Immature natural killer cell (primary cell): ENCODE measurements at regions not wholly inside any gene's neighbourhood (a gene's known extent, or its start where the extent isn't known, plus 50 kb on each side); places are given as distances from the start of the nearest gene placed in this dataset.

Experiments
- DNase-seq, 3 donors: peaks; one replicate each; pipeline ENCODE4 v3.0.0; 2022; ENCODE audit warnings: mixed read lengths in 1 of 3
- H3K27ac Mint-ChIP-seq, 6 donors: one replicate each; pipeline ENCODE4 v1.8.0; 2020; ENCODE audit warnings: mixed read lengths in 6 of 6, mild to moderate bottlenecking in 5 of 6, inconsistent platforms in 4 of 6, moderate library complexity in 3 of 6
- H3K27me3 Mint-ChIP-seq, 3 donors: one replicate each; pipeline ENCODE4 v1.8.0; 2020 to 2021; ENCODE audit warnings: low read depth in 3 of 3, mild to moderate bottlenecking in 3 of 3, mixed read lengths in 3 of 3, moderate library complexity in 3 of 3, inconsistent platforms in 1 of 3
- H3K36me3 Mint-ChIP-seq, 3 donors: one replicate each; pipeline ENCODE4 v1.8.0; 2020; ENCODE audit warnings: mixed read lengths in 3 of 3, inconsistent platforms in 2 of 3, mild to moderate bottlenecking in 2 of 3
- H3K4me1 Mint-ChIP-seq, 2 donors: one replicate each; pipeline ENCODE4 v1.8.0; 2020; ENCODE audit warnings: inconsistent platforms in 2 of 2, mild to moderate bottlenecking in 2 of 2, mixed read lengths in 2 of 2, moderate library complexity in 1 of 2
- H3K4me3 Mint-ChIP-seq, 5 donors: one replicate each; pipeline ENCODE4 v1.8.0; 2020; ENCODE audit warnings: mild to moderate bottlenecking in 5 of 5, mixed read lengths in 5 of 5, inconsistent platforms in 3 of 5, moderate library complexity in 3 of 5
- H3K9me3 Mint-ChIP-seq, 6 donors: one replicate each; pipeline ENCODE4 v1.8.0; 2020; ENCODE audit warnings: mild to moderate bottlenecking in 6 of 6, mixed read lengths in 6 of 6, inconsistent platforms in 4 of 6, moderate library complexity in 3 of 6

- DNase-seq = no peak
- H3K36me3 Mint-ChIP-seq = no peaks in the 10 kb centered on the region
- peaks cover 0 to 6% (median 0%) of the 10 kb centered on the region in 6 donors for H3K9me3 Mint-ChIP-seq
- H3K27me3 Mint-ChIP-seq = no peaks in the 10 kb centered on the region
- no peak overlapping the region for H3K4me3 Mint-ChIP-seq
- no peak overlapping the region for H3K27ac Mint-ChIP-seq
- no peaks in the 10 kb centered on the region for H3K4me1 Mint-ChIP-seq
These were observed 152.8 kb upstream of the ANK2 start for GRCh38 chr4:112896609-112897190.

- no peaks in the 10 kb centered on the region for H3K27me3 Mint-ChIP-seq
These were observed 151.9 kb upstream of the ANK2 start for GRCh38 chr4:112897543-112897942.

GRCh38 chr4:112898357-112899141 is 150.9 kb upstream of the ANK2 start:
- H3K36me3 Mint-ChIP-seq = no peaks in the 10 kb centered on the region
- H3K27ac Mint-ChIP-seq = no peak overlapping the region
- H3K4me3 Mint-ChIP-seq = no peak overlapping the region
- no peak for DNase-seq
- H3K27me3 Mint-ChIP-seq = no peaks in the 10 kb centered on the region
- peaks cover 0 to 11% (median 0%) of the 10 kb centered on the region in 6 donors for H3K9me3 Mint-ChIP-seq
- H3K4me1 Mint-ChIP-seq = no peaks in the 10 kb centered on the region

More at GRCh38 chr4:112897543-112897942, 151.9 kb upstream of the ANK2 start:
- H3K4me1 Mint-ChIP-seq = no peaks in the 10 kb centered on the region
- no peak for DNase-seq
- peaks cover 0 to 8% (median 0%) of the 10 kb centered on the region in 6 donors for H3K9me3 Mint-ChIP-seq
- H3K36me3 Mint-ChIP-seq = no peaks in the 10 kb centered on the region
- H3K4me3 Mint-ChIP-seq = no peak overlapping the region
- H3K27ac Mint-ChIP-seq = no peak overlapping the region

GRCh38 chr4:112900416-112900815 is 149.0 kb upstream of the ANK2 start:
- DNase-seq = no peak
- H3K36me3 Mint-ChIP-seq = no peaks in the 10 kb centered on the region
- no peak overlapping the region for H3K4me3 Mint-ChIP-seq
- no peaks in the 10 kb centered on the region for H3K27me3 Mint-ChIP-seq
- H3K4me1 Mint-ChIP-seq = no peaks in the 10 kb centered on the region
- no peak overlapping the region for H3K27ac Mint-ChIP-seq
- H3K9me3 Mint-ChIP-seq = peaks cover 0 to 10% (median 0%) of the 10 kb centered on the region in 6 donors

- Mint-ChIP-seq H3K4me3 (no peak overlapping the region), H3K4me1 (no peaks in the 10 kb centered on the region), H3K36me3 (no peaks in the 10 kb centered on the region), H3K27ac (no peak overlapping the region), H3K9me3 (peaks cover 0 to 14% (median 0%) of the 10 kb centered on the region in 6 donors), H3K27me3 (no peaks in the 10 kb centered on the region)
- DNase-seq = no peak
These were observed 147.5 kb upstream of the ANK2 start for GRCh38 chr4:112901962-112902411.

GRCh38 chr4:112905728-112906127 is 143.7 kb upstream of the ANK2 start:
- no peaks in the 10 kb centered on the region for H3K27me3 Mint-ChIP-seq
- DNase-seq = no peak
- no peaks in the 10 kb centered on the region for H3K4me1 Mint-ChIP-seq
- H3K27ac Mint-ChIP-seq = no peak overlapping the region
- no peak overlapping the region for H3K4me3 Mint-ChIP-seq
- H3K36me3 Mint-ChIP-seq = no peaks in the 10 kb centered on the region
- peaks cover 0 to 13% (median 0%) of the 10 kb centered on the region in 6 donors for H3K9me3 Mint-ChIP-seq

GRCh38 chr4:112908511-112908910 is 140.9 kb upstream of the ANK2 start:
- peaks cover 0 to 13% (median 0%) of the 10 kb centered on the region in 6 donors for H3K9me3 Mint-ChIP-seq
- no peaks in the 10 kb centered on the region for H3K27me3 Mint-ChIP-seq
- H3K4me1 Mint-ChIP-seq = no peaks in the 10 kb centered on the region
- H3K27ac Mint-ChIP-seq = no peak overlapping the region
- H3K36me3 Mint-ChIP-seq = no peaks in the 10 kb centered on the region
- no peak for DNase-seq
- no peak overlapping the region for H3K4me3 Mint-ChIP-seq

- Mint-ChIP-seq H3K9me3 (peaks cover 0 to 13% (median 0%) of the 10 kb centered on the region in 6 donors), H3K27me3 (no peaks in the 10 kb centered on the region), H3K4me1 (no peaks in the 10 kb centered on the region), H3K4me3 (no peak overlapping the region), H3K27ac (no peak overlapping the region), H3K36me3 (no peaks in the 10 kb centered on the region)
- no peak for DNase-seq
These were observed 139.2 kb upstream of the ANK2 start for GRCh38 chr4:112910109-112910736.

- Mint-ChIP-seq H3K9me3 (no peaks in the 10 kb centered on the region), H3K4me1 (no peaks in the 10 kb centered on the region), H3K27me3 (no peaks in the 10 kb centered on the region), H3K36me3 (no peaks in the 10 kb centered on the region), H3K27ac (no peak overlapping the region), H3K4me3 (no peak overlapping the region)
- no peak for DNase-seq
These were observed 132.6 kb upstream of the ANK2 start for GRCh38 chr4:112916868-112917267.

- Mint-ChIP-seq H3K9me3 (peaks cover 0 to 4% (median 0%) of the 10 kb centered on the region in 6 donors), H3K27me3 (peaks cover 0 to 2% (median 0%) of the 10 kb centered on the region in 3 donors), H3K4me1 (no peaks in the 10 kb centered on the region)
These were observed 125.9 kb upstream of the ANK2 start for GRCh38 chr4:112923516-112923915.

GRCh38 chr4:112926819-112927218 is 122.6 kb upstream of the ANK2 start:
- no peak overlapping the region for H3K27ac Mint-ChIP-seq
- no peak for DNase-seq
- H3K9me3 Mint-ChIP-seq = peaks cover 0 to 4% (median 0%) of the 10 kb centered on the region in 6 donors

More at GRCh38 chr4:112923516-112923915, 125.9 kb upstream of the ANK2 start:
- H3K27ac Mint-ChIP-seq = no peak overlapping the region
- no peaks in the 10 kb centered on the region for H3K36me3 Mint-ChIP-seq
- DNase-seq = no peak
- H3K4me3 Mint-ChIP-seq = no peak overlapping the region

GRCh38 chr4:112927544-112927943 is 121.9 kb upstream of the ANK2 start:
- H3K4me1 Mint-ChIP-seq = no peaks in the 10 kb centered on the region
- H3K36me3 Mint-ChIP-seq = no peaks in the 10 kb centered on the region
- DNase-seq = no peak
- H3K9me3 Mint-ChIP-seq = peaks cover 0 to 4% (median 0%) of the 10 kb centered on the region in 6 donors
- no peak overlapping the region for H3K4me3 Mint-ChIP-seq
- H3K27me3 Mint-ChIP-seq = peaks cover 0 to 2% (median 1%) of the 10 kb centered on the region in 3 donors
- H3K27ac Mint-ChIP-seq = no peak overlapping the region

More at GRCh38 chr4:112926819-112927218, 122.6 kb upstream of the ANK2 start:
- Mint-ChIP-seq H3K36me3 (no peaks in the 10 kb centered on the region), H3K27me3 (peaks cover 0 to 2% (median 1%) of the 10 kb centered on the region in 3 donors), H3K4me3 (no peak overlapping the region), H3K4me1 (no peaks in the 10 kb centered on the region)

GRCh38 chr4:112931001-112931400 is 118.5 kb upstream of the ANK2 start:
- H3K4me1 Mint-ChIP-seq = no peaks in the 10 kb centered on the region
- H3K36me3 Mint-ChIP-seq = no peaks in the 10 kb centered on the region
- DNase-seq = no peak
- peak overlapping the region in 1 of 6 donors; percentile 60 for H3K27ac Mint-ChIP-seq
- peaks cover 0 to 1% (median 0%) of the 10 kb centered on the region in 3 donors for H3K27me3 Mint-ChIP-seq
- peaks cover 0 to 2% (median 0%) of the 10 kb centered on the region in 6 donors for H3K9me3 Mint-ChIP-seq
- H3K4me3 Mint-ChIP-seq = no peak overlapping the region

GRCh38 chr4:112933790-112934189 is 115.7 kb upstream of the ANK2 start:
- peaks cover 0 to 1% (median 0%) of the 10 kb centered on the region in 3 donors for H3K27me3 Mint-ChIP-seq
- H3K4me3 Mint-ChIP-seq = no peak overlapping the region
- no peaks in the 10 kb centered on the region for H3K4me1 Mint-ChIP-seq
- DNase-seq = no peak
- peaks cover 0 to 2% (median 0%) of the 10 kb centered on the region in 6 donors for H3K9me3 Mint-ChIP-seq
- no peaks in the 10 kb centered on the region for H3K36me3 Mint-ChIP-seq
- H3K27ac Mint-ChIP-seq = no peak overlapping the region
